Neural cell (in vitro differentiated cells): ENCODE measurements at regions not wholly inside any gene's neighbourhood (a gene's known extent, or its start where the extent isn't known, plus 50 kb on each side); places are given as distances from the start of the nearest gene placed in this dataset.

ENCODE experiments used
- H2AFZ ChIP-seq: fragments of 200-600, 300-800 bp; sonication (generic), shearing (Covaris generic); 2 replicates; pipeline ENCODE4 v1.6.0; 2014; ENCODE audit warnings: low read depth, mild to moderate bottlenecking, antibody characterized with exemption, low read length, moderate library complexity
- H3F3A ChIP-seq: fragments of 200-600 bp; shearing (Covaris generic); 2 replicates; pipeline ENCODE4 v1.6.1; 2016; ENCODE audit warnings: mild to moderate bottlenecking, moderate library complexity, mixed read lengths, antibody characterized with exemption, low read length; ENCODE audit not compliant: insufficient read depth, poor library complexity, severe bottlenecking
- H3K27ac ChIP-seq: fragments of 200-600, 300-800 bp; sonication (generic), shearing (Covaris generic); 2 replicates; pipeline ENCODE4 v1.5.1; 2014; ENCODE audit warnings: mild to moderate bottlenecking, low read length, moderate library complexity
- H3K27me3 ChIP-seq: fragments of 300-800, 200-600 bp; sonication (generic), shearing (Covaris generic); 2 replicates; pipeline ENCODE4 v1.6.0; 2014; ENCODE audit warnings: mild to moderate bottlenecking, low read depth, low read length, moderate library complexity; ENCODE audit not compliant: insufficient read depth
- H3K36me3 ChIP-seq: fragments of 300-800, 200-600 bp; sonication (generic), shearing (Covaris generic); 2 replicates; pipeline ENCODE4 v1.5.1; 2014; ENCODE audit warnings: mild to moderate bottlenecking, antibody characterized with exemption, low read length, moderate library complexity; ENCODE audit not compliant: insufficient read depth
- H3K4me2 ChIP-seq: fragments of 300-800, 200-600 bp; sonication (generic), shearing (Covaris generic); 2 replicates; pipeline ENCODE4 v1.6.0; 2014; ENCODE audit warnings: mild to moderate bottlenecking, low read length
- H3K4me3 ChIP-seq: fragments of 300-800, 200-600 bp; sonication (generic), shearing (Covaris generic); 2 replicates; pipeline ENCODE4 v1.5.1; 2014; ENCODE audit warnings: mild to moderate bottlenecking, low read length, moderate library complexity
- H3K79me2 ChIP-seq: fragments of 200-600 bp; shearing (Covaris generic); replicated peaks from 2 replicates; pipeline ENCODE4 v1.6.0; 2014; ENCODE audit warnings: mild to moderate bottlenecking, low read length, moderate library complexity; ENCODE audit not compliant: insufficient read depth
- H3K9ac ChIP-seq: fragments of 300-800, 200-600 bp; sonication (generic), shearing (Covaris generic); 2 replicates; pipeline ENCODE4 v1.6.1; 2016; ENCODE audit warnings: mild to moderate bottlenecking, low read length, mixed read lengths
- H3K9me2 ChIP-seq: fragments of 200-600 bp; shearing (Covaris generic); 2 replicates; pipeline ENCODE4 v1.6.1; 2016; ENCODE audit warnings: mild to moderate bottlenecking, low read length, mixed read lengths; ENCODE audit not compliant: insufficient read depth
- H3K9me3 ChIP-seq: fragments of 200-600, 300-800 bp; sonication (generic), shearing (Covaris generic); 2 replicates; pipeline ENCODE4 v1.6.1; 2016; ENCODE audit warnings: mild to moderate bottlenecking, mixed run types, low read length, moderate library complexity, mixed read lengths
- H4K20me1 ChIP-seq: fragments of 200-600 bp; shearing (Covaris generic); 2 replicates; pipeline ENCODE4 v1.6.1; 2016; ENCODE audit warnings: mild to moderate bottlenecking, mixed run types; ENCODE audit not compliant: insufficient read depth
- CTCF ChIP-seq: fragments of 450-650 bp; IDR thresholded peaks from 2 replicates; pipeline ENCODE4 v1.5.1; 2014; ENCODE audit warnings: antibody characterized with exemption, mild to moderate bottlenecking, moderate library complexity; ENCODE audit not compliant: poor library complexity, severe bottlenecking
- EP300 ChIP-seq: fragments of 450-650 bp; conservative IDR thresholded peaks from 2 replicates; pipeline ENCODE4 v1.6.1; 2014; ENCODE audit warnings: antibody characterized with exemption, mild to moderate bottlenecking, moderate library complexity; ENCODE audit not compliant: poor library complexity, severe bottlenecking
- EZH2 ChIP-seq: fragments of 200-600, 300-800 bp; shearing (Covaris generic), sonication (generic); IDR thresholded peaks from 2 replicates; pipeline ENCODE4 v1.6.1; 2014; ENCODE audit warnings: antibody characterized with exemption, low read length, borderline replicate concordance, mild to moderate bottlenecking; ENCODE audit not compliant: insufficient read depth, poor library complexity, severe bottlenecking
- MXI1 ChIP-seq: fragments of 450-650 bp; conservative IDR thresholded peaks from 2 replicates; pipeline ENCODE4 v1.6.1; 2014; ENCODE audit warnings: antibody characterized with exemption, mild to moderate bottlenecking; ENCODE audit not compliant: poor library complexity, severe bottlenecking
- POLR2AphosphoS5 ChIP-seq: IDR thresholded peaks from 2 replicates; pipeline ENCODE4 v1.6.1; 2012
- RAD21 ChIP-seq: fragments of 450-650 bp; conservative IDR thresholded peaks from 2 replicates; pipeline ENCODE4 v1.6.1; 2014; ENCODE audit warnings: antibody characterized with exemption, mild to moderate bottlenecking, moderate library complexity
- REST ChIP-seq: IDR thresholded peaks from 2 replicates; pipeline ENCODE4 v1.6.1; 2012; ENCODE audit warnings: borderline replicate concordance
- SMC3 ChIP-seq: fragments of 450-650 bp; conservative IDR thresholded peaks from 2 replicates; pipeline ENCODE4 v1.6.1; 2014; ENCODE audit warnings: antibody characterized with exemption, mild to moderate bottlenecking, moderate library complexity; ENCODE audit not compliant: poor library complexity
- TAF1 ChIP-seq: IDR thresholded peaks from 2 replicates; pipeline ENCODE4 v1.6.1; 2012; ENCODE audit warnings: low read depth

GRCh38 chr14:95385701-95386100 is 66.0 kb upstream of the CLMN start:
- Histone ChIP-seq H2AFZ (no peak overlapping the region), H3K4me2 (no peak overlapping the region), H3K27me3 (no peaks in the 10 kb centered on the region), H4K20me1 (no peaks in the 10 kb centered on the region), H3K9me3 (no peaks in the 10 kb centered on the region), H3K9me2 (no peaks in the 10 kb centered on the region), H3K9ac (no peak overlapping the region), H3K4me3 (no peak overlapping the region), H3K36me3 (no peaks in the 10 kb centered on the region), H3F3A (no peaks in the 10 kb centered on the region), H3K27ac (no peak overlapping the region), H3K79me2 (no peaks in the 10 kb centered on the region)
- TF ChIP-seq RAD21: no peak
- TF ChIP-seq SMC3: no peak
- TF ChIP-seq MXI1: no peak
- TF ChIP-seq EP300: no peak

- Histone ChIP-seq H3K79me2 (no peaks in the 10 kb centered on the region), H4K20me1 (no peaks in the 10 kb centered on the region), H3K27me3 (no peaks in the 10 kb centered on the region), H3K9ac (no peak overlapping the region), H2AFZ (no peak overlapping the region), H3K27ac (no peak overlapping the region), H3K36me3 (no peaks in the 10 kb centered on the region), H3F3A (no peaks in the 10 kb centered on the region), H3K9me2 (no peaks in the 10 kb centered on the region), H3K9me3 (no peaks in the 10 kb centered on the region), H3K4me3 (no peak overlapping the region), H3K4me2 (no peak overlapping the region)
- TF ChIP-seq MXI1 (no peak), RAD21 (no peak), REST (no peak)
Measured at GRCh38 chr14:95382747-95383146, 63.0 kb upstream of the CLMN start.

- no peaks in the 10 kb centered on the region for H3F3A ChIP-seq
- no peak for TF ChIP-seq POLR2AphosphoS5
- no peak for TF ChIP-seq MXI1
- TF ChIP-seq CTCF: no peak
- no peak for TF ChIP-seq TAF1
- no peak for TF ChIP-seq RAD21
- TF ChIP-seq SMC3: no peak
- no peak for TF ChIP-seq EZH2
- TF ChIP-seq EP300: no peak
- TF ChIP-seq REST: no peak
- H3K36me3 ChIP-seq: no peaks in the 10 kb centered on the region
- no peaks in the 10 kb centered on the region for H3K9me3 ChIP-seq
- H2AFZ ChIP-seq: no peak overlapping the region
- no peak overlapping the region for H3K4me3 ChIP-seq
- no peaks in the 10 kb centered on the region for H3K79me2 ChIP-seq
- H3K9me2 ChIP-seq: no peaks in the 10 kb centered on the region
- H3K27me3 ChIP-seq: no peaks in the 10 kb centered on the region
- no peak overlapping the region for H3K27ac ChIP-seq
- no peak overlapping the region for H3K4me2 ChIP-seq
- H4K20me1 ChIP-seq: no peaks in the 10 kb centered on the region
- H3K9ac ChIP-seq: no peak overlapping the region
Measured at GRCh38 chr14:95381726-95382125, 62.0 kb upstream of the CLMN start.
